ENCODE measurements at regions not wholly inside any gene's neighbourhood (a gene's known extent, or its start where the extent isn't known, plus 50 kb on each side); places are given as distances from the start of the nearest gene placed in this dataset.

- 85 to 91% (median 90%) methylated on average over 18 to 19 of the region's 19 CpGs for WGBS, 5 donors
- no peaks in the 10 kb centered on the region for H3K27me3 ChIP-seq
- no peak for DNase-seq
- no peak overlapping the region for H3K4me3 ChIP-seq
- intact Hi-C loops (cut with DNase I; ENCODE audit: low total_unique reads): no loop called here
- peaks cover 0 to 6% (median 1%) of the 10 kb centered on the region in 4 donors for H3K4me1 ChIP-seq
- H3K36me3 ChIP-seq: no peaks in the 10 kb centered on the region
- no peak overlapping the region for H3K27ac ChIP-seq
- H3K9me3 ChIP-seq: no peaks in the 10 kb centered on the region
- TF ChIP-seq CTCF (IDR thresholded peaks at IDR 0.05): no peak
- TF ChIP-seq POLR2AphosphoS5 (IDR thresholded peaks at IDR 0.05): no peak
- TF ChIP-seq POLR2A (IDR thresholded peaks at IDR 0.05): no peak
- TF ChIP-seq EP300 (IDR thresholded peaks at IDR 0.05): no peak
Observed at GRCh38 chr5:116763987-116764866, 189.6 kb upstream of the SEMA6A start.

GRCh38 chr5:116759860-116760640 lies 185.4 kb upstream of the SEMA6A start:
- no peak overlapping the region for H3K4me3 ChIP-seq
- intact Hi-C loops (cut with DNase I; ENCODE audit: low total_unique reads): no loop called here
- 60 to 71% (median 63%) methylated on average over 10 of the region's 10 CpGs for WGBS, 5 donors
- no peaks in the 10 kb centered on the region for H3K27me3 ChIP-seq
- no peaks in the 10 kb centered on the region for H3K36me3 ChIP-seq
- peaks cover 0 to 3% (median 0%) of the 10 kb centered on the region in 4 donors for H3K4me1 ChIP-seq
- no peak for DNase-seq
- TF ChIP-seq CTCF (IDR thresholded peaks at IDR 0.05) (no peak), POLR2A (IDR thresholded peaks at IDR 0.05) (no peak), POLR2AphosphoS5 (IDR thresholded peaks at IDR 0.05) (no peak), EP300 (IDR thresholded peaks at IDR 0.05) (no peak)
- H3K27ac ChIP-seq: peak overlapping the region in 3 of 5 donors; percentile 19 to 48 (median 33)
- H3K9me3 ChIP-seq: no peaks in the 10 kb centered on the region

GRCh38 chr5:116757326-116757725 lies 182.7 kb upstream of the SEMA6A start:
- intact Hi-C loops (cut with DNase I; ENCODE audit: low total_unique reads): no loop called here
- peaks cover 0 to 3% (median 0%) of the 10 kb centered on the region in 4 donors for H3K4me1 ChIP-seq
- no peak for TF ChIP-seq POLR2A (IDR thresholded peaks at IDR 0.05)
- TF ChIP-seq POLR2AphosphoS5 (IDR thresholded peaks at IDR 0.05): no peak
- TF ChIP-seq EP300 (IDR thresholded peaks at IDR 0.05): no peak
- TF ChIP-seq CTCF (IDR thresholded peaks at IDR 0.05): no peak
- H3K4me3 ChIP-seq: no peak overlapping the region
- no peak overlapping the region for H3K27ac ChIP-seq
- DNase-seq: no peak
- no peaks in the 10 kb centered on the region for H3K36me3 ChIP-seq
- WGBS, 5 donors: 56 to 78% (median 61%) methylated on average over 1 of the region's 1 CpG
- H3K9me3 ChIP-seq: no peaks in the 10 kb centered on the region
- no peaks in the 10 kb centered on the region for H3K27me3 ChIP-seq

- Histone ChIP-seq H3K9me3 (no peaks in the 10 kb centered on the region), H3K4me3 (no peak overlapping the region), H3K36me3 (no peaks in the 10 kb centered on the region), H3K27ac (no peak overlapping the region), H3K27me3 (no peaks in the 10 kb centered on the region), H3K4me1 (peaks cover 0 to 3% (median 0%) of the 10 kb centered on the region in 4 donors)
- no peak for DNase-seq
- 75 to 100% (median 81%) methylated on average over 1 of the region's 1 CpG; no CpG with 5 or more reads in 1 of the 5 donors for WGBS, 5 donors
- intact Hi-C loops (cut with DNase I; ENCODE audit: low total_unique reads): no loop called here
- TF ChIP-seq EP300 (IDR thresholded peaks at IDR 0.05) (no peak), CTCF (IDR thresholded peaks at IDR 0.05) (no peak), POLR2AphosphoS5 (IDR thresholded peaks at IDR 0.05) (no peak), POLR2A (IDR thresholded peaks at IDR 0.05) (no peak)
Observed at GRCh38 chr5:116756531-116756930, 181.9 kb upstream of the SEMA6A start.
